ENCODE measurements at regions not wholly inside any gene's neighbourhood (a gene's known extent, or its start where the extent isn't known, plus 50 kb on each side); places are given as distances from the start of the nearest gene placed in this dataset.

DNA sequence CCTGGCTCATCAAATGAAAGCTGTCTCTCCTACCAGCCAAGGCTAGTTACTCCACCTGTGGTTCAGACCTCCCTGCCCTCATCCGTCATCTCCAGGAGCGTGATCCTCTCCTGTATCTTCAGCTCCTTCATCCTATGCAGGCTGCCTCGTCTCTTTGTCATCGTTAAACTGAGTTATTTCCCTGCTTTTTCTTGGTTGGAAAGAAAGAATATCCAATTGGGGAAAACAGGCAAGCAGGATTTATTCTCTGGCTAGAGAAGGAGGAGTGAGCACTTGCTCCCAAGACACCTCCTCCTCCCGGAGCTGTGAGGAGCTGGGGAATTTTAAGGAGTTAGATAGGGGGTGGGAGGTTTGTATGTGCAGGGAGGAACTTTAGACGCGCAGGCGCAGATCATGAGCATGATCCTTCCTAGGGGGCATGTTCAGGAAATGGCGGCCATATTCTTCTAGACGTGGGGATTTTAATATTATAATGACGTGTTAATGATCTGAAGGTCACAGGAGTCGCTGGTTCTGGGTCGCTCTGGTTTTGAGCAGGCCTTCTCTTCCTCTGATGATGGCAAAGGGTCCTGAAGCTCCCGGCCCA lies 156.4 kb upstream of the KL start:
- no TSS peak for BruUV-seq (replicated peaks)
- POLR2A ChIA-PET, result no interaction called here
- H3K4me2 ChIP-seq (ENCODE audit: low read length), result no peak overlapping the region

DNA sequence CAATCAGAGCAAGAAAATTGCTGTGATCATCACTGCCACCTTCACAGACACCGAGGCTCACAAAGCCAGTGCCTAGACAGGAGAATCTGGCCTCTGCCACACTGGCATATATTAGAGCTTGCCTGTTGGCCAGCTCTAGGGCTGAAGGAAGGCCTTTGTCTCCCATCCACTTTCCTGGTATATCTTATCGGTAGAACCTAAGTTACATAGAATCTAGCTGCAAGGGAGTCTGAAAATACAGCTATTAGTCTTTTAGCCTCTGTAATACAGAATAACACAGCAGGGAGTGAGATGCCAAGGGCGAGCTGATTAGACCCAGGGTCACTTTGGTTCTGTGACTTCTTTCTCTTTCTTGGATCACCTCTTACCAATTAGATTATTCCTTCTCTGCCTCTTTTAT lies 154.9 kb upstream of the KL start:
- RAD21 ChIA-PET (ENCODE audit: low non-redundant PET in 1 of 2, low total read pairs in 2 of 2, uncharacterized antibody in 2 of 2, unreplicated experiment in 2 of 2), result no interaction called here
- DNase-seq (ENCODE audit: low read depth, low spot score) (no peak), ATAC-seq (no peak)
- Histone ChIP-seq H2AFZ (ENCODE audit: low read depth, low read length, poor library complexity, severe bottlenecking) (no peak overlapping the region), H3K4me1 (ENCODE audit: control insufficient read depth in 1 of 2, insufficient read depth in 2 of 2, low read length in 2 of 2) (no peaks in the 10 kb centered on the region), H4K20me1 (ENCODE audit: insufficient read depth) (no peaks in the 10 kb centered on the region), H3K9me3 (ENCODE audit: control insufficient read depth in 1 of 2, insufficient read depth in 1 of 2, low read depth in 1 of 2, low read length in 2 of 2) (peaks cover 6 to 7% of the 10 kb centered on the region in 2 experiments; a peak in 2 of 4 replicates), H3K9me2 (ENCODE audit: insufficient read depth) (no peaks in the 10 kb centered on the region), H3K36me3 (ENCODE audit: control insufficient read depth in 1 of 2, insufficient read depth in 2 of 2, low read length in 2 of 2) (no peaks in the 10 kb centered on the region), H3K27me3 (ENCODE audit: insufficient read depth, low read length) (no peaks in the 10 kb centered on the region), H3K79me2 (ENCODE audit: insufficient read depth, low read length) (no peaks in the 10 kb centered on the region), H3K4me3 (replicated peaks in 1 of 2; ENCODE audit: low read depth in 1 of 2, low read length in 2 of 2) (no peak overlapping the region), H3K27ac (ENCODE audit: low read depth, low read length) (no peak overlapping the region), H3K9ac (ENCODE audit: low read length) (no peak overlapping the region), H3K4me2 (ENCODE audit: low read length) (no peak overlapping the region)
- intact Hi-C loops (cut with micrococcal nuclease), result no loop called here
- TF ChIP-seq EGR1 (IDR thresholded peaks at IDR 0.05; ENCODE audit: low read depth), result no peak
- TF ChIP-seq, protein P1, sequence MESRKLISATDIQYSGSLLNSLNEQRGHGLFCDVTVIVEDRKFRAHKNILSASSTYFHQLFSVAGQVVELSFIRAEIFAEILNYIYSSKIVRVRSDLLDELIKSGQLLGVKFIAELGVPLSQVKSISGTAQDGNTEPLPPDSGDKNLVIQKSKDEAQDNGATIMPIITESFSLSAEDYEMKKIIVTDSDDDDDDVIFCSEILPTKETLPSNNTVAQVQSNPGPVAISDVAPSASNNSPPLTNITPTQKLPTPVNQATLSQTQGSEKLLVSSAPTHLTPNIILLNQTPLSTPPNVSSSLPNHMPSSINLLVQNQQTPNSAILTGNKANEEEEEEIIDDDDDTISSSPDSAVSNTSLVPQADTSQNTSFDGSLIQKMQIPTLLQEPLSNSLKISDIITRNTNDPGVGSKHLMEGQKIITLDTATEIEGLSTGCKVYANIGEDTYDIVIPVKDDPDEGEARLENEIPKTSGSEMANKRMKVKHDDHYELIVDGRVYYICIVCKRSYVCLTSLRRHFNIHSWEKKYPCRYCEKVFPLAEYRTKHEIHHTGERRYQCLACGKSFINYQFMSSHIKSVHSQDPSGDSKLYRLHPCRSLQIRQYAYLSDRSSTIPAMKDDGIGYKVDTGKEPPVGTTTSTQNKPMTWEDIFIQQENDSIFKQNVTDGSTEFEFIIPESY (IDR thresholded peaks at IDR 0.05; ENCODE audit: extremely low read depth, insufficient replicate concordance, low read length), result no peak
- no peak for TF ChIP-seq ZNF274 (IDR thresholded peaks at IDR 0.05; ENCODE audit: low read depth, low read length)
- no peak for TF ChIP-seq EZH2phosphoT487 (IDR thresholded peaks at IDR 0.05; ENCODE audit: borderline replicate concordance)
- no peak for TF ChIP-seq CEBPB (IDR thresholded peaks at IDR 0.05; ENCODE audit: low read depth)
- no peak for TF ChIP-seq SP1 (IDR thresholded peaks at IDR 0.05; ENCODE audit: low read depth)
- POLR2A ChIA-PET, result no interaction called here
- CTCF ChIA-PET, result no interaction called here
- no TSS peak for BruUV-seq (replicated peaks)

More for the DNA sequence above, 156.4 kb upstream of the KL start:
- Histone ChIP-seq H3K9me3 (ENCODE audit: control insufficient read depth in 1 of 2, insufficient read depth in 1 of 2, low read depth in 1 of 2, low read length in 2 of 2) (peaks cover 6 to 7% of the 10 kb centered on the region in 2 experiments; a peak in 2 of 4 replicates), H3K4me3 (replicated peaks in 1 of 2; ENCODE audit: low read depth in 1 of 2, low read length in 2 of 2) (no peak overlapping the region), H2AFZ (ENCODE audit: low read depth, low read length, poor library complexity, severe bottlenecking) (no peak overlapping the region), H4K20me1 (ENCODE audit: insufficient read depth) (no peaks in the 10 kb centered on the region), H3K27ac (ENCODE audit: low read depth, low read length) (no peak overlapping the region), H3K9me2 (ENCODE audit: insufficient read depth) (no peaks in the 10 kb centered on the region), H3K9ac (ENCODE audit: low read length) (no peak overlapping the region), H3K27me3 (ENCODE audit: insufficient read depth, low read length) (no peaks in the 10 kb centered on the region), H3K36me3 (ENCODE audit: control insufficient read depth in 1 of 2, insufficient read depth in 2 of 2, low read length in 2 of 2) (no peaks in the 10 kb centered on the region), H3K79me2 (ENCODE audit: insufficient read depth, low read length) (no peaks in the 10 kb centered on the region), H3K4me1 (ENCODE audit: control insufficient read depth in 1 of 2, insufficient read depth in 2 of 2, low read length in 2 of 2) (no peaks in the 10 kb centered on the region)
- ATAC-seq (no peak), DNase-seq (ENCODE audit: low read depth, low spot score) (no peak)
- TF ChIP-seq EZH2 (IDR thresholded peaks at IDR 0.05), result no peak
- no peak for TF ChIP-seq EGR1 (IDR thresholded peaks at IDR 0.05; ENCODE audit: low read depth)
- no peak for TF ChIP-seq POLR2A (IDR thresholded peaks at IDR 0.05; ENCODE audit: borderline replicate concordance, extremely low read depth, insufficient read depth, insufficient read length)
- no peak for TF ChIP-seq FOSL1 (IDR thresholded peaks at IDR 0.05; ENCODE audit: low read depth)
- TF ChIP-seq CBX3 (IDR thresholded peaks at IDR 0.05; ENCODE audit: low read depth), result no peak
- RAD21 ChIA-PET (ENCODE audit: low non-redundant PET in 1 of 2, low total read pairs in 2 of 2, uncharacterized antibody in 2 of 2, unreplicated experiment in 2 of 2), result no interaction called here
- CTCF ChIA-PET, result no interaction called here
- intact Hi-C loops (cut with micrococcal nuclease), result no loop called here

All from HCT116 (cell line).